HG02981 (cell line): ENCODE measurements at regions not wholly inside any gene's neighbourhood (a gene's known extent, or its start where the extent isn't known, plus 50 kb on each side); places are given as distances from the start of the nearest gene placed in this dataset.
A peak's percentile ranks its signal among the peaks of the same experiment; 100 is the strongest.
"Not testable (repeated sequence)": the region's sequence is repeated elsewhere in the genome, so short reads cannot be mapped to it uniquely, and the experiment has no call there.

ENCODE experiments used
- ATAC-seq: cut with Tn5 transposase; IDR thresholded peaks from one replicate; pipeline ENCODE4 v1.9.1; 2021; ENCODE audit warnings: mild to moderate bottlenecking, moderate library complexity; ENCODE audit not compliant: unreplicated experiment

DNA sequence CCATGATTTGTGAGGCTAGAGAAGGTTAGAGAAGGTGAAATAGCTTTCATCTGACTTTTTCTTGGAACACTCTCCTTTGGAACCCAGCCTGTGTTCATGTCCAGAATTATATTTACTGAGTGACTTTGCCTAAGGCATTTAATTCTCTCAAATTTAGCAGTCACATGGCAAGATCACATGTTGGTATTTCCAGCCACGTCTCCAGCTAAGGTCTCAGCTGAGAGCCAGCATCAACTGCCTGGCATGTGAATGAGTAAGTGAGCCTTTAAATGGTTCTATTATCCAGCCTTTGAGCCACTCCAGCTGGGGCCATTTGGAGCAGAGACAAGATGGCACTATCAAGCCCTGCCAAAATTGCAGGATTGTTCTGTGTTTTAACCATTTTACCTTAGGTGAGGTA, 130.2 kb upstream of the SGO1 start:
- ATAC-seq, result no peak

GRCh38 chr3:20310629-20311028, 124.6 kb upstream of the SGO1 start:
- no peak for ATAC-seq

GRCh38 chr3:20307383-20307782, 121.4 kb upstream of the SGO1 start:
- no peak for ATAC-seq

DNA sequence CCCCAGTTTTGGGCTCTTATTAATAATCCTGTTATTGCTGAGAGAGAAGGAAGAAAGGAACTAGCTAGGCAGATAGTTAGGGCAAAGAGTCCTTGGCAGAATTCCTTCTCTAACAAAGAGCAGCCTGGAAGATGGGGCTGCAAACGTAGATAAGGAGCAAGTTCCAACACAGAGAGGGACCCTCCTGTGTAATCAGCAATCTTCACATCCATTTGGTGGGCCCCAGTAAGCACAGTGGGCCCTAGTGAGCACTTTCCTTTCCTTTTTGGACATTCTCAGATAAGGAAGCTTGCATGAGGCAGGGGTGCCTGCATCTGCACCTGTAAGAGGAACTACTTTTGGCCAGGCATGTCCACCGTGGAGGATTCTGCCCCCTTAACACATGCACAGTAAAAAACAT, 119.6 kb upstream of the SGO1 start:
- ATAC-seq, result no peak

GRCh38 chr3:20302766-20303165, 116.8 kb upstream of the SGO1 start:
- ATAC-seq, result no peak

GRCh38 chr3:20288050-20288449, 102.0 kb upstream of the SGO1 start:
- ATAC-seq, result no peak

- ATAC-seq, result peak; percentile 50
These were observed 94.3 kb upstream of the SGO1 start for GRCh38 chr3:20280257-20280656.

DNA sequence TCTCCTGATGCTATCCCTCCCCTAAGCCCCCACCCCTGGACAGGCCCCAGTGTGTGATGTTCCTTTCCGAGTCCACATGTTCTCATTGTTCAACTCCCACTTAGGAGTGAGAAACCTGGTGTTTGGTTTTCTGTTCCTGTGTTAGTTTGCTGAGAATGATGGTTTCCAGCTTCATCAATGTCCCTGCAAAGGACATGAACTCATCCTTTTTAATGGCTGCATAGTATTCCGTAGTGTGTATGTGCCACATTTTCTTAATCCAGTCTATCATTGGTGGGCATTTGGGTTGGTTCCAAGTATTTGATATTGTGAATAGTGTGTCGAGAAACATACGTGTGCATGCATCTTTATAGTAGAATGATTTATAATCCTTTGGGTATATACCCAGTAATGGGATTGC, 80.0 kb upstream of the SGO1 start:
- ATAC-seq, result not testable (repeated sequence)

- ATAC-seq, result no peak
These were observed 79.0 kb upstream of the SGO1 start for GRCh38 chr3:20264900-20265567.

DNA sequence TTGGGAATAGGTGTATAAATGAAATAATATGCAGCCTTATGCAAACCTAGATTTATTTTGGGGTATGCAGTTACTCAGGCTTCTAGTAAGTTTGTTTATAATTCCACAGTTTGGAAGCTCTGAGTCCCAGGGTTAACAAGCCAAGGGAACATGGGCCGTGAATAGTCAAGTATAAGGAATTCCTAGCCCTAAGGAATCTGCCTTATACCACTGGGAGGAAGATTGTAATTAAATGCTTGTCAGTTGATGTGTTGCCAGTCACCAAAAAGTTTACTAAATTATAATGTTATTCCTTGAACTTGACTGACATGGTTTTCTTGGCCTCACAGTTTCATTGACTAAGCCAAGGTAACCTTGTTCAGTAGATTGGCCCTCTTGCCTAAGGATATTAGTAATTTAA, 72.4 kb upstream of the SGO1 start:
- no peak for ATAC-seq

DNA sequence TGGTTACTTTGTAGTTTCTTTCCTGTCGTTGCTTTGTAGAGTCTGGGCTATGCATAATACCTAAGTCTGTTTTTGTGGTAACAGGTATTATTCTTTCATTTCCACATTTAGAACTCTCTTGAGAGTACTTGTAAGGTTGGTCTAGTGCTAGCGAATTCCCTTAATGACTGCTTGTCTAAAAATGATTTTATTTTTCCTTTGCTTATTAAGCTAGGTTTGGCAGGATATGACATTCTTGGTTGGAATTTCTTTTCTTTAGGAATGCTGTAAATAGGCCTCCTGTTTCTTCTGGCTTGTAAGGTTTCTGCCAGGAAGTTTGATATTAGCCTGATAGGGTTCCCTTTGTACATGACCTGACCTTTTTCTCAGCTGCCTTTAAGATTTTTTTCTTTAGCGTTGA, 70.1 kb upstream of the SGO1 start:
- peak; percentile 43 for ATAC-seq

GRCh38 chr3:20254268-20255117, 68.5 kb upstream of the SGO1 start:
- ATAC-seq, result no peak

- no peak for ATAC-seq
These were observed 64.8 kb upstream of the SGO1 start for GRCh38 chr3:20250786-20251185.

GRCh38 chr3:20250314-20250713, 64.3 kb upstream of the SGO1 start:
- no peak for ATAC-seq

DNA sequence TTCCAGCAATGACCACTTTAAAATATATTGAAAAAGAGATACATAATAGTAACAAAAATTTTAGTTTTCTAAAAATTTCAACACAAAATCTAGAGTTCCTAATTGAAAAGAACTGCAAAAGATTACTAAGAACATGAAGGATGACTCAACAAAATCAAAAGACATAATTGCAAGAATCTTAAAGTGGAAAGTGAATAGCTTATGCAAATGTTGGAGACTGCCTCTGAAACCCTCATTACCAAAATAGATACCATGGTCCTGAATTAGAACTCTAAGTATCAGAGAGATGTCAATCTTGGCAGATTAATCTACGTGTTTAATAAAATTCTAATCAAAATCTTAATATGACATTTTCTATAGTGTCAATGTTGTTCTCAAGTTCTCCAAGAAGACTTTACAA, 60.7 kb upstream of the SGO1 start:
- ATAC-seq, result no peak

GRCh38 chr3:20245781-20246180, 59.8 kb upstream of the SGO1 start:
- ATAC-seq, result no peak

- no peak for ATAC-seq
These were observed 54.3 kb upstream of the SGO1 start for GRCh38 chr3:20240154-20240883.

DNA sequence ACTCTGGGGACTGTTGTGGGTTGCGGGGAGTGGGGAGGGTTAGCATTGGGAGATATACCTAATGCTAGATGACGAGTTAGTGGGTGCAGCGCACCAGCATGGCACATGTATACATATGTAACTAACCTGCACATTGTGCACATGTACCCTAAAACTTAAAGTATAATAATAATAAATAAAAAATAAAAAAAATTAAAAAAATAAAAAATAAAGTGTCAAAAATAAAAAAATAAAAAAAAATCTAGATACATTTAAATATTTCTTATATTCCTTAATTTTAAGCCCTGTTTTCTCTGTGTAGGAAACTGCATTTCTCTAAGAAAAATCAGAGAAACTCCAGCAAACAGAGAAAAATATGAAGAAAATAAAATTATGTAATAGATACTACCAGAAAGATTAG, 52.2 kb upstream of the SGO1 start:
- not testable (repeated sequence) for ATAC-seq

GRCh38 chr3:20236603-20237002, 50.6 kb upstream of the SGO1 start:
- no peak for ATAC-seq
